NB4 (cell line): ENCODE measurements at regions not wholly inside any gene's neighbourhood (a gene's known extent, or its start where the extent isn't known, plus 50 kb on each side); places are given as distances from the start of the nearest gene placed in this dataset.
"Not testable (repeated sequence)": the region's sequence is repeated elsewhere in the genome, so short reads cannot be mapped to it uniquely, and the experiment has no call there.

Experiments used
- POLR2A ChIP-seq: IDR thresholded peaks from 2 replicates; pipeline ENCODE4 v1.6.1; 2011; ENCODE audit warnings: mild to moderate bottlenecking; ENCODE audit not compliant: insufficient read length; ENCODE audit errors: extremely low read depth
- TF ChIP-seq, protein P1 (sequence below): IDR thresholded peaks from one replicate; pipeline ENCODE4 v1.5.1; 2012; ENCODE audit warnings: low read depth, low read length

DNA sequence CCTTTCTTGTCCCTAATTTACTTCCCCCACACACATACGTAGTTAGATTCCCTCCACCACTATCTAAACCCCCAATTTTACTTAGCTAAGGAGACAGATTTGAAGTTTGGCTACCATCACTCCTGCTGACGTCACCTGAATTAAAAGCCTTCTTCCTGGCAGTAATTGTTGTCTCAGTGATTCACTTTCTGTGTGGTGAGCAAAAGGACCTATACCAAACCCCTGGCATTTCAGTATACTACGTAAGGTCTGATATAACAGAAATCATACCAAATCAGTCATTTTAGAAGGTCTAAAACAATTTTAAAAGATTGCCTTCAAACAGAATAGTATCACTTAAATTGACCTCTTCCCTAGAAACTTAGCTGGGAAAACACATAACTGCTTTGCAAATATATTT is 476.3 kb downstream of the TGIF2LX start:
- TF ChIP-seq, protein P1, sequence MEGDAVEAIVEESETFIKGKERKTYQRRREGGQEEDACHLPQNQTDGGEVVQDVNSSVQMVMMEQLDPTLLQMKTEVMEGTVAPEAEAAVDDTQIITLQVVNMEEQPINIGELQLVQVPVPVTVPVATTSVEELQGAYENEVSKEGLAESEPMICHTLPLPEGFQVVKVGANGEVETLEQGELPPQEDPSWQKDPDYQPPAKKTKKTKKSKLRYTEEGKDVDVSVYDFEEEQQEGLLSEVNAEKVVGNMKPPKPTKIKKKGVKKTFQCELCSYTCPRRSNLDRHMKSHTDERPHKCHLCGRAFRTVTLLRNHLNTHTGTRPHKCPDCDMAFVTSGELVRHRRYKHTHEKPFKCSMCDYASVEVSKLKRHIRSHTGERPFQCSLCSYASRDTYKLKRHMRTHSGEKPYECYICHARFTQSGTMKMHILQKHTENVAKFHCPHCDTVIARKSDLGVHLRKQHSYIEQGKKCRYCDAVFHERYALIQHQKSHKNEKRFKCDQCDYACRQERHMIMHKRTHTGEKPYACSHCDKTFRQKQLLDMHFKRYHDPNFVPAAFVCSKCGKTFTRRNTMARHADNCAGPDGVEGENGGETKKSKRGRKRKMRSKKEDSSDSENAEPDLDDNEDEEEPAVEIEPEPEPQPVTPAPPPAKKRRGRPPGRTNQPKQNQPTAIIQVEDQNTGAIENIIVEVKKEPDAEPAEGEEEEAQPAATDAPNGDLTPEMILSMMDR: not testable (repeated sequence)
- not testable (repeated sequence) for TF ChIP-seq POLR2A
